ENCODE measurements at regions not wholly inside any gene's neighbourhood (a gene's known extent, or its start where the extent isn't known, plus 50 kb on each side); places are given as distances from the start of the nearest gene placed in this dataset.

- no peak for TF ChIP-seq CTCF (IDR thresholded peaks at IDR 0.05)
- 4% methylated on average over 2 of the region's 2 CpGs for WGBS (ENCODE audit: insufficient coverage)
- no peak overlapping the region for H3K27ac Mint-ChIP-seq
Measured at GRCh38 chr12:125518074-125518473, 452.8 kb downstream of the AACS start.

GRCh38 chr12:125519026-125519651 lies 453.9 kb downstream of the AACS start:
- Histone ChIP-seq H3K36me3 (ENCODE audit: control insufficient read depth, insufficient read depth, low read length) (no peaks in the 10 kb centered on the region), H3K4me1 (ENCODE audit: control insufficient read depth, insufficient read depth, low read length) (no peaks in the 10 kb centered on the region), H3K9me3 (ENCODE audit: control insufficient read depth, insufficient read depth, low read length) (peaks cover 9% of the 10 kb centered on the region), H3K27ac (ENCODE audit: low read length) (no peak overlapping the region), H3K27me3 (ENCODE audit: control insufficient read depth, insufficient read depth, low read length) (no peaks in the 10 kb centered on the region), H3K4me3 (ENCODE audit: low read length) (no peak overlapping the region)
- no peak overlapping the region for H3K27ac Mint-ChIP-seq
- DNase-seq (no peak), ATAC-seq (no peak)
- no peaks in the 10 kb centered on the region for H3K36me3 Mint-ChIP-seq
- no peaks in the 10 kb centered on the region for H3K4me1 Mint-ChIP-seq
- peaks cover 2 to 3% of the 10 kb centered on the region in 2 donors for H3K9me3 Mint-ChIP-seq
- no peak overlapping the region for H3K4me3 Mint-ChIP-seq
- 89% methylated on average over 15 of the region's 15 CpGs for WGBS (ENCODE audit: insufficient coverage)
- no peaks in the 10 kb centered on the region for H3K27me3 Mint-ChIP-seq (ENCODE audit: low read depth in 2 of 2)
- no peak for TF ChIP-seq CTCF (IDR thresholded peaks at IDR 0.05)
- intact Hi-C loops (cut with micrococcal nuclease) = no loop called here

More at GRCh38 chr12:125518074-125518473, 452.8 kb downstream of the AACS start:
- DNase-seq = no peak
- H3K4me3 ChIP-seq (ENCODE audit: low read length) = no peak overlapping the region
- intact Hi-C loops (cut with micrococcal nuclease) = no loop called here
- H3K27ac ChIP-seq (ENCODE audit: low read length) = no peak overlapping the region
- peaks cover 2 to 3% of the 10 kb centered on the region in 2 donors for H3K9me3 Mint-ChIP-seq
- no peak for ATAC-seq
- peaks cover 9% of the 10 kb centered on the region for H3K9me3 ChIP-seq (ENCODE audit: control insufficient read depth, insufficient read depth, low read length)
- H3K4me1 ChIP-seq (ENCODE audit: control insufficient read depth, insufficient read depth, low read length) = no peaks in the 10 kb centered on the region
- H3K27me3 ChIP-seq (ENCODE audit: control insufficient read depth, insufficient read depth, low read length) = no peaks in the 10 kb centered on the region
- H3K36me3 Mint-ChIP-seq = no peaks in the 10 kb centered on the region
- H3K36me3 ChIP-seq (ENCODE audit: control insufficient read depth, insufficient read depth, low read length) = no peaks in the 10 kb centered on the region
- no peaks in the 10 kb centered on the region for H3K4me1 Mint-ChIP-seq
- H3K4me3 Mint-ChIP-seq = no peak overlapping the region
- no peaks in the 10 kb centered on the region for H3K27me3 Mint-ChIP-seq (ENCODE audit: low read depth in 2 of 2)

GRCh38 chr12:125525879-125526278 lies 460.6 kb downstream of the AACS start:
- no peaks in the 10 kb centered on the region for H3K27me3 ChIP-seq (ENCODE audit: control insufficient read depth, insufficient read depth, low read length)
- no peak overlapping the region for H3K4me3 Mint-ChIP-seq
- H3K36me3 ChIP-seq (ENCODE audit: control insufficient read depth, insufficient read depth, low read length) = no peaks in the 10 kb centered on the region
- H3K4me1 Mint-ChIP-seq = no peaks in the 10 kb centered on the region
- H3K27me3 Mint-ChIP-seq (ENCODE audit: low read depth in 2 of 2) = no peaks in the 10 kb centered on the region
- ATAC-seq (no peak), DNase-seq (no peak)
- intact Hi-C loops (cut with micrococcal nuclease) = no loop called here
- H3K27ac ChIP-seq (ENCODE audit: low read length) = no peak overlapping the region
- no peak overlapping the region for H3K4me3 ChIP-seq (ENCODE audit: low read length)
- H3K36me3 Mint-ChIP-seq = no peaks in the 10 kb centered on the region
- peaks cover 2 to 5% of the 10 kb centered on the region in 2 donors for H3K9me3 Mint-ChIP-seq
- no peak overlapping the region for H3K27ac Mint-ChIP-seq
- H3K4me1 ChIP-seq (ENCODE audit: control insufficient read depth, insufficient read depth, low read length) = no peaks in the 10 kb centered on the region
- no peak for TF ChIP-seq CTCF (IDR thresholded peaks at IDR 0.05)
- 87% methylated on average over 5 of the region's 5 CpGs for WGBS (ENCODE audit: insufficient coverage)
- H3K9me3 ChIP-seq (ENCODE audit: control insufficient read depth, insufficient read depth, low read length) = peaks cover 9% of the 10 kb centered on the region

- 91% methylated on average over 5 of the region's 5 CpGs for WGBS (ENCODE audit: insufficient coverage)
- Mint-ChIP-seq H3K4me3 (no peak overlapping the region), H3K27me3 (ENCODE audit: low read depth in 2 of 2) (no peaks in the 10 kb centered on the region), H3K27ac (no peak overlapping the region), H3K4me1 (no peaks in the 10 kb centered on the region), H3K9me3 (peaks cover 0 to 2% of the 10 kb centered on the region in 2 donors), H3K36me3 (no peaks in the 10 kb centered on the region)
- DNase-seq (no peak), ATAC-seq (no peak)
- Histone ChIP-seq H3K9me3 (ENCODE audit: control insufficient read depth, insufficient read depth, low read length) (no peaks in the 10 kb centered on the region), H3K4me3 (ENCODE audit: low read length) (no peak overlapping the region), H3K27ac (ENCODE audit: low read length) (no peak overlapping the region), H3K4me1 (ENCODE audit: control insufficient read depth, insufficient read depth, low read length) (no peaks in the 10 kb centered on the region), H3K36me3 (ENCODE audit: control insufficient read depth, insufficient read depth, low read length) (no peaks in the 10 kb centered on the region), H3K27me3 (ENCODE audit: control insufficient read depth, insufficient read depth, low read length) (no peaks in the 10 kb centered on the region)
- no peak for TF ChIP-seq CTCF (IDR thresholded peaks at IDR 0.05)
- intact Hi-C loops (cut with micrococcal nuclease) = no loop called here
Measured at GRCh38 chr12:125528281-125528680, 463.0 kb downstream of the AACS start.

All from natural killer cell (primary cell).